Upper lobe of left lung (tissue), 6 donors: ENCODE measurements at regions not wholly inside any gene's neighbourhood (a gene's known extent, or its start where the extent isn't known, plus 50 kb on each side); places are given as distances from the start of the nearest gene placed in this dataset.

Experiments used
- ATAC-seq, 2 donors: fragments of 200-7000 bp; cut with Tn5 transposase; one replicate each; pipeline ENCODE4 v1.9.1; 2022; ENCODE audit warnings: mild to moderate bottlenecking in 2 of 2, moderate library complexity in 2 of 2; ENCODE audit not compliant: low FRiP score in 2 of 2
- DNase-seq, 2 donors: peaks; one replicate each; pipeline ENCODE4 v3.0.0-alpha.2; 2019 to 2020
- H3K27ac ChIP-seq, 4 donors: fragments of 200-600 bp; sonication (generic); one replicate each; pipeline ENCODE4 v1.5.1; 2016 to 2019
- H3K27me3 ChIP-seq, 4 donors: fragments of 200-600 bp; sonication (generic); one replicate each; pipeline ENCODE4 v1.5.1; 2017 to 2019
- H3K36me3 ChIP-seq, 4 donors: fragments of 200-600 bp; sonication (generic); one replicate each; pipeline ENCODE4 v1.5.1; 2016 to 2019
- H3K4me1 ChIP-seq, 4 donors: fragments of 200-600 bp; sonication (generic); one replicate each; pipeline ENCODE4 v1.5.1; 2018 to 2019
- H3K4me3 ChIP-seq, 4 donors: fragments of 200-600 bp; sonication (generic); one replicate each; pipeline ENCODE4 v1.5.1; 2017 to 2019; ENCODE audit warnings: mild to moderate bottlenecking in 2 of 4, moderate library complexity in 1 of 4
- H3K9me3 ChIP-seq, 4 donors: fragments of 200-600 bp; sonication (generic); one replicate each; pipeline ENCODE4 v1.5.1; 2018 to 2019
- CTCF ChIP-seq, 6 experiments: fragments of 450-650 bp in 4 of 6; fragments of 200-600 bp in 2 of 6; sonication (generic) in 2 of 6; IDR thresholded peaks; one replicate each; pipeline ENCODE4 v1.5.1; 2016 to 2019; ENCODE audit warnings: antibody characterized with exemption in 6 of 6
- EP300 ChIP-seq, 4 donors: sonication (generic); formaldehyde crosslinking; IDR thresholded peaks; one replicate each; pipeline ENCODE4 v1.5.1; 2017; ENCODE audit warnings: antibody characterized with exemption in 4 of 4, control low read depth in 2 of 4
- POLR2A ChIP-seq, 4 donors: fragments of 450-650 bp; IDR thresholded peaks; one replicate each; pipeline ENCODE4 v1.5.1; 2016 to 2017; ENCODE audit warnings: antibody characterized with exemption in 4 of 4, mild to moderate bottlenecking in 2 of 4
- POLR2AphosphoS5 ChIP-seq, 2 donors: sonication (generic); formaldehyde crosslinking; IDR thresholded peaks; one replicate each; pipeline ENCODE4 v1.5.1; 2017; ENCODE audit warnings: antibody characterized with exemption in 2 of 2
- WGBS, 2 donors: methylation state at CpG; one replicate each; pipeline ENCODE4 v1.1.5; 2017 to 2018; 5-methylcytosine and 5-hydroxymethylcytosine counted together
- donor health status: DM: no; HTN: no; CAD: no; lungs with moderate emphysema.
- donor health status: DM: no; HTN: yes; CAD: no; lungs with severe emphysema.

DNA sequence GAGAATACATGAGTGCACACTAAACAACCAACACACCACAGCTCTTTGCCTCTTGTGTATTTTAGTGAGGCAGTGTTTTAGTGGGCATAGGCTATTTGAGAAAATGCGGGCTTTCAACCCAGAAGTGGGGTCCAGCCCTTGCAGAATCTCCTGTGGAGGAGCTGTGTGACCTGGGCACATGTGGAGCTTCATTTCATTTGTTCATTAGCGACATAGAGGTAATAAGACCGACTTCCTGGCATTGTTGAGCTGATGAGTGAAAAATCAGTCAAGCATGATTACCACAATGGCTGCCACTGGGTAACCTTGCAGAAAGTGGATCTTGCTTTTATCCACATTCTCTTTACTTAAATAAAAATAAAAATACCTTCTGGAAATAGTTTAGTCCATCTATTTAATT, 923.5 kb downstream of the BCL11B start:
- ATAC-seq (no peak), DNase-seq (no peak)
- Histone ChIP-seq H3K27me3 (no peaks in the 10 kb centered on the region), H3K4me1 (no peaks in the 10 kb centered on the region), H3K9me3 (no peaks in the 10 kb centered on the region), H3K27ac (no peak overlapping the region), H3K36me3 (no peaks in the 10 kb centered on the region), H3K4me3 (no peak overlapping the region)
- 53 to 78% methylated on average over 3 of the region's 3 CpGs for WGBS, 2 donors
- TF ChIP-seq CTCF (IDR thresholded peaks at IDR 0.05), result no peak
- TF ChIP-seq POLR2AphosphoS5 (IDR thresholded peaks at IDR 0.05), result no peak
- TF ChIP-seq POLR2A (IDR thresholded peaks at IDR 0.05), result no peak
- TF ChIP-seq EP300 (IDR thresholded peaks at IDR 0.05), result no peak

- Histone ChIP-seq H3K4me1 (no peaks in the 10 kb centered on the region), H3K9me3 (no peaks in the 10 kb centered on the region), H3K4me3 (no peak overlapping the region), H3K27me3 (no peaks in the 10 kb centered on the region), H3K36me3 (no peaks in the 10 kb centered on the region), H3K27ac (no peak overlapping the region)
- 75 to 94% methylated on average over 2 of the region's 2 CpGs for WGBS, 2 donors
- no peak for ATAC-seq
- no peak for DNase-seq
- TF ChIP-seq POLR2A (IDR thresholded peaks at IDR 0.05), result no peak
- TF ChIP-seq POLR2AphosphoS5 (IDR thresholded peaks at IDR 0.05), result no peak
- TF ChIP-seq CTCF (IDR thresholded peaks at IDR 0.05), result no peak
- no peak for TF ChIP-seq EP300 (IDR thresholded peaks at IDR 0.05)
Observed at GRCh38 chr14:98350213-98350612, 921.8 kb downstream of the BCL11B start.

- WGBS, 2 donors, result 63 to 75% methylated on average over 1 of the region's 1 CpG
- no peak for ATAC-seq
- H3K9me3 ChIP-seq, result no peaks in the 10 kb centered on the region
Observed at GRCh38 chr14:98364961-98365360, 907.0 kb downstream of the BCL11B start.

DNA sequence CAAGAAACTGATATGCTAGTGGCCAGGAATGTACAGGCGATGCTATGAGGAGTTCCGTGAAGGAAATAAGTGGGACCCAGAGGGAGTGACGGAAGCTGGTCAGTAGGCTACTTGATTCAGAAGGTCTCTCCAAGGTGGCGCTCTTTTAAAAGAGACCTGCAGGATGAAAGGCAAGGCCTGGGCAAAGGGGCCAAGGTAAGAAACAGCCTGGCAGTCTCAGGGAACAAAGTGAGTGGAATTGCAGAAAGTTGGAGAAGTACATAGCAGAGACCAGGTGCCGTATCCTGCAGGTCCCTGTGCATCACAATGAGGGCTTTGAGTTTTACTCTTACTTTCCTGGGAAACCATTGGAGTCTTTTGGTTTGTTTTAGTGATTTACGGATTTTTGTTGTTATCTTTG, 905.6 kb downstream of the BCL11B start:
- TF ChIP-seq POLR2AphosphoS5 (IDR thresholded peaks at IDR 0.05) (no peak), EP300 (IDR thresholded peaks at IDR 0.05) (no peak), POLR2A (IDR thresholded peaks at IDR 0.05) (no peak), CTCF (IDR thresholded peaks at IDR 0.05) (no peak)
- no peak for DNase-seq
- Histone ChIP-seq H3K4me1 (no peaks in the 10 kb centered on the region), H3K36me3 (no peaks in the 10 kb centered on the region), H3K27ac (no peak overlapping the region), H3K27me3 (no peaks in the 10 kb centered on the region), H3K9me3 (no peaks in the 10 kb centered on the region), H3K4me3 (no peak overlapping the region)
- no peak for ATAC-seq
- 91 to 93% methylated on average over 6 of the region's 6 CpGs for WGBS, 2 donors

More at GRCh38 chr14:98364961-98365360, 907.0 kb downstream of the BCL11B start:
- Histone ChIP-seq H3K36me3 (no peaks in the 10 kb centered on the region), H3K27me3 (no peaks in the 10 kb centered on the region), H3K27ac (no peak overlapping the region), H3K4me1 (no peaks in the 10 kb centered on the region), H3K4me3 (no peak overlapping the region)
- no peak for DNase-seq
- TF ChIP-seq POLR2AphosphoS5 (IDR thresholded peaks at IDR 0.05) (no peak), EP300 (IDR thresholded peaks at IDR 0.05) (no peak), CTCF (IDR thresholded peaks at IDR 0.05) (no peak), POLR2A (IDR thresholded peaks at IDR 0.05) (no peak)

DNA sequence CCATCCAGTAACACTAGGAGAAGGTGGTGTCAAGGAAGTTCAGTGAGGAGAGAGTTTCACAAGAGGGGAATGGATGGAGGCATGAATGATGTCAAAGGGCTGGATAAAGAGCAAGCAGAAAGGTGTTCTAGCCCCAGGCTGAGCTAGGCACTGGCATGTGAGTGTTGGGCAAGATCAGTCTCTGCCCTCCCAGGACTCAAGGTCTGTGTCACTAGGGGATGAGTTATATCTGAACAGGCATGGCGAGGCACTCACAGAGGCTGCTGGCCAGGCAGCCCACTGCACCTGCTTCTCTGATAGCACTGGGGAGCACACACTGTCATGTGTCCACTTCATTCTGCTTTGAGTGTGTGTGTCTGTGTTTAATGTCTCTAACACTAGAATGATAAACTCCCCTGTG, 903.8 kb downstream of the BCL11B start:
- TF ChIP-seq EP300 (IDR thresholded peaks at IDR 0.05) (no peak), POLR2A (IDR thresholded peaks at IDR 0.05) (no peak), POLR2AphosphoS5 (IDR thresholded peaks at IDR 0.05) (no peak), CTCF (IDR thresholded peaks at IDR 0.05) (no peak)
- Histone ChIP-seq H3K4me3 (no peak overlapping the region), H3K27me3 (no peaks in the 10 kb centered on the region), H3K9me3 (no peaks in the 10 kb centered on the region), H3K27ac (no peak overlapping the region), H3K36me3 (no peaks in the 10 kb centered on the region), H3K4me1 (no peaks in the 10 kb centered on the region)
- WGBS, 2 donors, result 40 to 86% methylated on average over 1 of the region's 1 CpG
- ATAC-seq (no peak), DNase-seq (no peak)
